ENCODE measurements at regions not wholly inside any gene's neighbourhood (a gene's known extent, or its start where the extent isn't known, plus 50 kb on each side); places are given as distances from the start of the nearest gene placed in this dataset.

- DNase-seq (no peak), ATAC-seq (no peak)
- Mint-ChIP-seq H3K4me3 (no peak overlapping the region), H3K27ac (no peak overlapping the region), H3K4me1 (no peaks in the 10 kb centered on the region), H3K27me3 (no peaks in the 10 kb centered on the region), H3K36me3 (ENCODE audit: low read depth) (peaks cover 2% of the 10 kb centered on the region)
- H3K9me3 ChIP-seq (ENCODE audit: control insufficient read depth, low read length, poor library complexity, severe bottlenecking), result no peaks in the 10 kb centered on the region
Observed at GRCh38 chr3:153072856-153073255, 89.2 kb upstream of the RAP2B start.

- peaks cover 2% of the 10 kb centered on the region for H3K36me3 Mint-ChIP-seq (ENCODE audit: low read depth)
- DNase-seq, result no peak
- H3K4me3 Mint-ChIP-seq, result no peak overlapping the region
- H3K9me3 ChIP-seq (ENCODE audit: control insufficient read depth, low read length, poor library complexity, severe bottlenecking), result no peaks in the 10 kb centered on the region
- no peaks in the 10 kb centered on the region for H3K4me1 Mint-ChIP-seq
- no peak overlapping the region for H3K27ac Mint-ChIP-seq
- no peak for ATAC-seq
- no peaks in the 10 kb centered on the region for H3K27me3 Mint-ChIP-seq
Observed at GRCh38 chr3:153073636-153074035, 88.4 kb upstream of the RAP2B start.

- no peak overlapping the region for H3K4me3 Mint-ChIP-seq
- no peak overlapping the region for H3K27ac Mint-ChIP-seq
- H3K36me3 Mint-ChIP-seq (ENCODE audit: low read depth), result no peaks in the 10 kb centered on the region
- peaks cover 2% of the 10 kb centered on the region for H3K27me3 Mint-ChIP-seq
- DNase-seq (no peak), ATAC-seq (no peak)
- H3K4me1 Mint-ChIP-seq, result no peaks in the 10 kb centered on the region
- no peaks in the 10 kb centered on the region for H3K9me3 ChIP-seq (ENCODE audit: control insufficient read depth, low read length, poor library complexity, severe bottlenecking)
Observed at GRCh38 chr3:153078826-153079225, 83.2 kb upstream of the RAP2B start.

GRCh38 chr3:153079386-153079785, 82.6 kb upstream of the RAP2B start:
- no peak for DNase-seq
- no peaks in the 10 kb centered on the region for H3K9me3 ChIP-seq (ENCODE audit: control insufficient read depth, low read length, poor library complexity, severe bottlenecking)
- H3K27ac Mint-ChIP-seq, result no peak overlapping the region
- no peaks in the 10 kb centered on the region for H3K4me1 Mint-ChIP-seq
- H3K27me3 Mint-ChIP-seq, result peaks cover 5% of the 10 kb centered on the region
- H3K36me3 Mint-ChIP-seq (ENCODE audit: low read depth), result no peaks in the 10 kb centered on the region
- ATAC-seq, result no peak
- no peak overlapping the region for H3K4me3 Mint-ChIP-seq

- no peak for DNase-seq
- no peak overlapping the region for H3K27ac Mint-ChIP-seq
- no peaks in the 10 kb centered on the region for H3K36me3 Mint-ChIP-seq (ENCODE audit: low read depth)
- H3K9me3 ChIP-seq (ENCODE audit: control insufficient read depth, low read length, poor library complexity, severe bottlenecking), result no peaks in the 10 kb centered on the region
- H3K4me3 Mint-ChIP-seq, result no peak overlapping the region
- H3K27me3 Mint-ChIP-seq, result peaks cover 5% of the 10 kb centered on the region
- no peaks in the 10 kb centered on the region for H3K4me1 Mint-ChIP-seq
- no peak for ATAC-seq
Observed at GRCh38 chr3:153080778-153081240, 81.2 kb upstream of the RAP2B start.

GRCh38 chr3:153084431-153084830, 77.6 kb upstream of the RAP2B start:
- DNase-seq, result no peak
- H3K9me3 ChIP-seq (ENCODE audit: control insufficient read depth, low read length, poor library complexity, severe bottlenecking), result no peaks in the 10 kb centered on the region
- H3K27ac Mint-ChIP-seq, result no peak overlapping the region
- no peaks in the 10 kb centered on the region for H3K36me3 Mint-ChIP-seq (ENCODE audit: low read depth)
- peaks cover 9% of the 10 kb centered on the region for H3K27me3 Mint-ChIP-seq
- H3K4me3 Mint-ChIP-seq, result no peak overlapping the region
- peaks cover 5% of the 10 kb centered on the region for H3K4me1 Mint-ChIP-seq
- ATAC-seq, result no peak

GRCh38 chr3:153087595-153088566, 74.1 kb upstream of the RAP2B start:
- DNase-seq (no peak), ATAC-seq (no peak)
- Mint-ChIP-seq H3K27ac (no peak overlapping the region), H3K4me3 (no peak overlapping the region), H3K27me3 (peaks cover 9% of the 10 kb centered on the region), H3K36me3 (ENCODE audit: low read depth) (no peaks in the 10 kb centered on the region), H3K4me1 (peaks cover 8% of the 10 kb centered on the region)
- no peaks in the 10 kb centered on the region for H3K9me3 ChIP-seq (ENCODE audit: control insufficient read depth, low read length, poor library complexity, severe bottlenecking)

GRCh38 chr3:153089620-153090019, 72.4 kb upstream of the RAP2B start:
- peaks cover 4% of the 10 kb centered on the region for H3K27me3 Mint-ChIP-seq
- H3K27ac Mint-ChIP-seq, result no peak overlapping the region
- no peak overlapping the region for H3K4me3 Mint-ChIP-seq
- H3K4me1 Mint-ChIP-seq, result peaks cover 8% of the 10 kb centered on the region
- DNase-seq, result no peak
- H3K36me3 Mint-ChIP-seq (ENCODE audit: low read depth), result no peaks in the 10 kb centered on the region
- no peak for ATAC-seq
- H3K9me3 ChIP-seq (ENCODE audit: control insufficient read depth, low read length, poor library complexity, severe bottlenecking), result no peaks in the 10 kb centered on the region

- DNase-seq, result no peak
- H3K9me3 ChIP-seq (ENCODE audit: control insufficient read depth, low read length, poor library complexity, severe bottlenecking), result no peaks in the 10 kb centered on the region
- peaks cover 4% of the 10 kb centered on the region for H3K27me3 Mint-ChIP-seq
- H3K27ac Mint-ChIP-seq, result peak overlapping the region; percentile 67
- H3K4me1 Mint-ChIP-seq, result peaks cover 8% of the 10 kb centered on the region
- no peak overlapping the region for H3K4me3 Mint-ChIP-seq
- no peaks in the 10 kb centered on the region for H3K36me3 Mint-ChIP-seq (ENCODE audit: low read depth)
- ATAC-seq, result peak; percentile 39
Observed at GRCh38 chr3:153090973-153091372, 71.1 kb upstream of the RAP2B start.

GRCh38 chr3:153093629-153094028, 68.4 kb upstream of the RAP2B start:
- DNase-seq (no peak), ATAC-seq (no peak)
- Mint-ChIP-seq H3K27me3 (no peaks in the 10 kb centered on the region), H3K36me3 (ENCODE audit: low read depth) (no peaks in the 10 kb centered on the region), H3K27ac (peak overlapping the region; percentile 27), H3K4me3 (no peak overlapping the region), H3K4me1 (peaks cover 3% of the 10 kb centered on the region)
- H3K9me3 ChIP-seq (ENCODE audit: control insufficient read depth, low read length, poor library complexity, severe bottlenecking), result no peaks in the 10 kb centered on the region

GRCh38 chr3:153094386-153094785, 67.6 kb upstream of the RAP2B start:
- H3K9me3 ChIP-seq (ENCODE audit: control insufficient read depth, low read length, poor library complexity, severe bottlenecking), result no peaks in the 10 kb centered on the region
- H3K27me3 Mint-ChIP-seq, result no peaks in the 10 kb centered on the region
- no peak for DNase-seq
- ATAC-seq, result no peak
- peaks cover 3% of the 10 kb centered on the region for H3K4me1 Mint-ChIP-seq
- H3K27ac Mint-ChIP-seq, result no peak overlapping the region
- no peaks in the 10 kb centered on the region for H3K36me3 Mint-ChIP-seq (ENCODE audit: low read depth)
- no peak overlapping the region for H3K4me3 Mint-ChIP-seq

- Mint-ChIP-seq H3K27me3 (no peaks in the 10 kb centered on the region), H3K4me3 (no peak overlapping the region), H3K4me1 (peaks cover 3% of the 10 kb centered on the region), H3K27ac (no peak overlapping the region), H3K36me3 (ENCODE audit: low read depth) (no peaks in the 10 kb centered on the region)
- ATAC-seq, result no peak
- DNase-seq, result no peak
- H3K9me3 ChIP-seq (ENCODE audit: control insufficient read depth, low read length, poor library complexity, severe bottlenecking), result no peaks in the 10 kb centered on the region
Observed at GRCh38 chr3:153095441-153095840, 66.6 kb upstream of the RAP2B start.

- DNase-seq (no peak), ATAC-seq (no peak)
- Mint-ChIP-seq H3K4me1 (no peaks in the 10 kb centered on the region), H3K27ac (no peak overlapping the region), H3K36me3 (ENCODE audit: low read depth) (no peaks in the 10 kb centered on the region), H3K4me3 (no peak overlapping the region), H3K27me3 (no peaks in the 10 kb centered on the region)
- H3K9me3 ChIP-seq (ENCODE audit: control insufficient read depth, low read length, poor library complexity, severe bottlenecking), result no peaks in the 10 kb centered on the region
Observed at GRCh38 chr3:153096731-153097131, 65.3 kb upstream of the RAP2B start.

- no peak for ATAC-seq
- no peak overlapping the region for H3K27ac Mint-ChIP-seq
- DNase-seq, result no peak
- no peak overlapping the region for H3K4me3 Mint-ChIP-seq
- no peaks in the 10 kb centered on the region for H3K27me3 Mint-ChIP-seq
- no peaks in the 10 kb centered on the region for H3K36me3 Mint-ChIP-seq (ENCODE audit: low read depth)
- no peaks in the 10 kb centered on the region for H3K9me3 ChIP-seq (ENCODE audit: control insufficient read depth, low read length, poor library complexity, severe bottlenecking)
- H3K4me1 Mint-ChIP-seq, result no peaks in the 10 kb centered on the region
Observed at GRCh38 chr3:153097213-153097612, 64.8 kb upstream of the RAP2B start.
